Mesothelial cell of epicardium (in vitro differentiated cells): ENCODE measurements at regions not wholly inside any gene's neighbourhood (a gene's known extent, or its start where the extent isn't known, plus 50 kb on each side); places are given as distances from the start of the nearest gene placed in this dataset.

Source experiments
- DNase-seq, 2 experiments: peaks; one replicate each; pipeline ENCODE4 v3.0.0; 2021; ENCODE audit warnings: low spot score in 2 of 2; ENCODE audit not compliant: unreplicated experiment in 2 of 2
- H3K27ac Mint-ChIP-seq: 2 replicates; pipeline ENCODE4 v1.8.0; 2021; ENCODE audit warnings: mixed read lengths
- H3K27me3 Mint-ChIP-seq: 2 replicates; pipeline ENCODE4 v1.8.0; 2021; ENCODE audit warnings: low read depth, mixed read lengths
- H3K36me3 Mint-ChIP-seq: 2 replicates; pipeline ENCODE4 v1.8.0; 2021; ENCODE audit warnings: mixed read lengths
- H3K4me1 Mint-ChIP-seq: 2 replicates; pipeline ENCODE4 v1.8.0; 2021; ENCODE audit warnings: mixed read lengths
- H3K4me3 Mint-ChIP-seq: 2 replicates; pipeline ENCODE4 v1.8.0; 2021; ENCODE audit warnings: mild to moderate bottlenecking, moderate library complexity, mixed read lengths
- H3K9me3 Mint-ChIP-seq: 2 replicates; pipeline ENCODE4 v1.8.0; 2021; ENCODE audit warnings: mixed read lengths
- CTCF ChIP-seq: fragments of 200-600 bp; sonication (generic); IDR thresholded peaks from one replicate; pipeline ENCODE4 v1.5.0; 2021; ENCODE audit warnings: antibody characterized with exemption; ENCODE audit not compliant: unreplicated experiment

GRCh38 chr2:15796167-15796942 is 144.0 kb upstream of the MYCN start:
- Mint-ChIP-seq H3K9me3 (no peaks in the 10 kb centered on the region), H3K27ac (peak overlapping the region; percentile 5), H3K4me3 (no peak overlapping the region), H3K4me1 (peaks cover 37% of the 10 kb centered on the region), H3K27me3 (no peaks in the 10 kb centered on the region), H3K36me3 (no peaks in the 10 kb centered on the region)
- no peak for TF ChIP-seq CTCF
- DNase-seq, result no peak

- no peak for TF ChIP-seq CTCF
- Mint-ChIP-seq H3K36me3 (no peaks in the 10 kb centered on the region), H3K4me3 (no peak overlapping the region), H3K9me3 (no peaks in the 10 kb centered on the region), H3K27ac (peak overlapping the region; percentile 65), H3K27me3 (no peaks in the 10 kb centered on the region), H3K4me1 (peaks cover 46% of the 10 kb centered on the region)
- DNase-seq, result no peak
Measured at GRCh38 chr2:15797231-15797938, 143.0 kb upstream of the MYCN start.

DNA sequence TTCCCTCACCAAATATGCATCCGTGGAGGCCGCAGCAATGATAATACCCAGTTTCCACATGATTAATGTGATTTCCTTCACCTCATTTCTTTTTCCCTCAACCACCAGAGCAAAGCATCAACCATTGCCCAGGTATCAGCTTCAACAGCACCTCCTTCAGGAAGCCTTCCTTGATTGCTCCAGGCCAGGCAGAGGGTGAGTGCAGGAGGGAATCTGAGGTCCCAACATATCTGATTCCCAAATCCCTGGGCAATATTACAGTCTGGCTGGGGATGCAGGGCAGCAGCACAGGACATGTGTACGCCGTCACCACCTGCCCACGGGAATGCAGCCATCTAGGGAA is 142.4 kb upstream of the MYCN start:
- H3K4me3 Mint-ChIP-seq, result no peak overlapping the region
- H3K9me3 Mint-ChIP-seq, result no peaks in the 10 kb centered on the region
- TF ChIP-seq CTCF, result no peak
- H3K36me3 Mint-ChIP-seq, result no peaks in the 10 kb centered on the region
- no peaks in the 10 kb centered on the region for H3K27me3 Mint-ChIP-seq
- peaks cover 51% of the 10 kb centered on the region for H3K4me1 Mint-ChIP-seq
- no peak for DNase-seq
- peak overlapping the region; percentile 65 for H3K27ac Mint-ChIP-seq

GRCh38 chr2:15798701-15799431 is 141.5 kb upstream of the MYCN start:
- Mint-ChIP-seq H3K27ac (peak overlapping the region; percentile 73), H3K36me3 (no peaks in the 10 kb centered on the region), H3K9me3 (no peaks in the 10 kb centered on the region), H3K4me3 (no peak overlapping the region), H3K4me1 (peaks cover 61% of the 10 kb centered on the region), H3K27me3 (no peaks in the 10 kb centered on the region)
- DNase-seq, result no peak
- TF ChIP-seq CTCF, result no peak

DNA sequence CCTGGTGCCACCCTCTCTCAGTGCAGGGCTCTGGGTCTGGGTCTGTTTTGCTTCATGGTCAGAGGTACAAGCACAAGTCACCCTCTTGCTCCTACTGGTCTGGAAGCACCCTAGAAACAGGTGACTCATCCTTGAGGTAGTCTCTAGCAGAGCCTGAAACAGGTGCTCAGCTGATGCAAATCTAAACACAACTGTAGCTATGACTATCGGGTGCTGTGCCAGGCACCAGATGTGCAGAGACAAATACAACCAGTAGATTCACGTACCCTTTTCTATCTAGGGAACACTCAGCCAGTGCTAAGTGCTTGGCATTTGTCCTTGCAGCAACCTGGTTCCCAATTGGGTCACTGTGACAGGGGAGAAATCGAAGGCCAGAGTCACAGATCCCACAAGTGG is 140.9 kb upstream of the MYCN start:
- no peak for DNase-seq
- Mint-ChIP-seq H3K27ac (peak overlapping the region; percentile 40), H3K27me3 (no peaks in the 10 kb centered on the region), H3K9me3 (no peaks in the 10 kb centered on the region), H3K4me3 (no peak overlapping the region), H3K36me3 (no peaks in the 10 kb centered on the region), H3K4me1 (peaks cover 62% of the 10 kb centered on the region)
- TF ChIP-seq CTCF, result no peak
